ENCODE measurements at regions not wholly inside any gene's neighbourhood (a gene's known extent, or its start where the extent isn't known, plus 50 kb on each side); places are given as distances from the start of the nearest gene placed in this dataset.

DNA sequence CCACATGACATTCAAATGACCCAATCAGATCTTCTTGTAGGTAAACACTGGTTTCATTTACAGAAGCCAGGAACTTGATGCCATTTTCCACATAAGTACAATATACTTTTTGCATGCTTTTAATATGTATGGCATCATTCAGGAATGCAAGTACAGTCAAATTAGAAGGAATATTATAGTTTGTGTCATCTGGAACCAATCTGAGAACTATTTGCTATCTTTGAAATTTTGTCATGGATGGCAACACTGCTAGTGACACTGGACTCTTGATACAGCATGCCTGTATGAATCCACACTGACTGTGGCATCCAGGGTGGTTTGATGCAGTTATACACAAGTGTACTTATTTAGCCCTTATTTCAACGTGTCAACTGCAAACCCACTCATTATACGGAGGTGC is 141.6 kb downstream of the EBLN2 start:
- H3K4me3 ChIP-seq (ENCODE audit: low read length): no peak overlapping the region
- DNase-seq (ENCODE audit: low read depth): no peak
- TF ChIP-seq, protein P1, sequence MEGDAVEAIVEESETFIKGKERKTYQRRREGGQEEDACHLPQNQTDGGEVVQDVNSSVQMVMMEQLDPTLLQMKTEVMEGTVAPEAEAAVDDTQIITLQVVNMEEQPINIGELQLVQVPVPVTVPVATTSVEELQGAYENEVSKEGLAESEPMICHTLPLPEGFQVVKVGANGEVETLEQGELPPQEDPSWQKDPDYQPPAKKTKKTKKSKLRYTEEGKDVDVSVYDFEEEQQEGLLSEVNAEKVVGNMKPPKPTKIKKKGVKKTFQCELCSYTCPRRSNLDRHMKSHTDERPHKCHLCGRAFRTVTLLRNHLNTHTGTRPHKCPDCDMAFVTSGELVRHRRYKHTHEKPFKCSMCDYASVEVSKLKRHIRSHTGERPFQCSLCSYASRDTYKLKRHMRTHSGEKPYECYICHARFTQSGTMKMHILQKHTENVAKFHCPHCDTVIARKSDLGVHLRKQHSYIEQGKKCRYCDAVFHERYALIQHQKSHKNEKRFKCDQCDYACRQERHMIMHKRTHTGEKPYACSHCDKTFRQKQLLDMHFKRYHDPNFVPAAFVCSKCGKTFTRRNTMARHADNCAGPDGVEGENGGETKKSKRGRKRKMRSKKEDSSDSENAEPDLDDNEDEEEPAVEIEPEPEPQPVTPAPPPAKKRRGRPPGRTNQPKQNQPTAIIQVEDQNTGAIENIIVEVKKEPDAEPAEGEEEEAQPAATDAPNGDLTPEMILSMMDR (IDR thresholded peaks at IDR 0.05; ENCODE audit: insufficient read depth, low read depth, low read length, missing control alignments): no peak

DNA sequence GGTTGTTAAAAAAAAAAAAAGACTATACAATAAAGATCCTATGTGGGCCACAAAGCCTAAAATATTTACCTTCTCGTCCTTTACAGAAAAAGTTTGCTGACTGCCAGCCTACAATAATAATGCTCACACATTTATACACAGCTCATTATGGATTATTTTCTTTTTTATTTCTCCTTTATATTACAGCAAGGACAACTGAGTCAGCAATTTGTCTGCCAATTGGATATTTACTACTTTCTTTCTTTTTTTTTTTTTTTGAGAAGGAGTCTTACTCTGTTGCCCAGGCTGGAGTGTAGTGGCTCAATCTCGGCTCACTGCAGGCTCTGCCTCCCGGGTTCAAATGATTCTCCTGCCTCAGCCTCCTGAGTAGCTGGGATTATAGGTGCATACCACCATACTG is 142.2 kb downstream of the EBLN2 start:
- H3K4me3 ChIP-seq (ENCODE audit: low read length): no peak overlapping the region
- TF ChIP-seq, protein P1 (IDR thresholded peaks at IDR 0.05; ENCODE audit: insufficient read depth, low read depth, low read length, missing control alignments): no peak
- no peak for DNase-seq (ENCODE audit: low read depth)

DNA sequence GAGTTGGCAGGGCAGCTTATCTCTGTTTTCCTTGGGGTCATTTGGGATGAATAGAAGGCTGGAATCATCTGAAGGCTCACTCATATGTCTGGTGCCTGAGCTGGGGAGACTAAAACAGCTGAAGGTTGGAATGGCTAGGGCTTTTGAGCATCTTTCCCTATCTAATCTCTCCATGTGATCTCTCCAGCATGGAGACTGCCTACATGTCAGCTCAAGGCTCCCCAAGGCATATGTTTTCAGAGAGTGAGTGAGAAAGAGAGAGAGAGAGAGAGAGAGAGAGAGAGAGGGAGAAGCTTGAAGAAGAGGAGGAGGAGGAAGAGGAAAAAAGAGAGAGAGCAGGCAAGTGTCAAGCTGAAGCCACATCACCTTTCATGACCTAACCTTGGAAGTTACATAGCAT is 143.4 kb downstream of the EBLN2 start:
- TF ChIP-seq, protein P1 (IDR thresholded peaks at IDR 0.05; ENCODE audit: insufficient read depth, low read depth, low read length, missing control alignments): no peak
- no peak overlapping the region for H3K4me3 ChIP-seq (ENCODE audit: low read length)
- no peak for DNase-seq (ENCODE audit: low read depth)

DNA sequence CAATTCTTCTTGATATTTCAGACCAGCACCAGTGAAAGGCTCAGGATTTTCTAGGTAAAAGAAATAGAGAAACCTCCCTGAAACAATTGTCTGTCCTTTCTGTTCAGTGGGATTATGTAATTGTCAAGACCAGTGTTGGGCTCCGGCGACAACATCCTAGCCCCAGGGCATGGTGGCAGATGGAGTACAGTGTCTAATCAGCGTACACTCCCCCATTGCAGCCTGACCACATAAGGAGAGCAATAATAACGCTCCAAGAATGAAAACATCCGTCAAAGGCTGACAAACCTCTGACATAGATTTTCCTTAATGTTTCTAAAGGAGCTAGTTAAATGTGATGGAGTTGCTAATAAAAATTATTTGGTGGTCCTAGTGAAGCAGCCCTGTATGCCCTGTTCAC is 144.6 kb downstream of the EBLN2 start:
- no peak for DNase-seq (ENCODE audit: low read depth)
- no peak overlapping the region for H3K4me3 ChIP-seq (ENCODE audit: low read length)
- TF ChIP-seq, protein P1 (IDR thresholded peaks at IDR 0.05; ENCODE audit: insufficient read depth, low read depth, low read length, missing control alignments): no peak

DNA sequence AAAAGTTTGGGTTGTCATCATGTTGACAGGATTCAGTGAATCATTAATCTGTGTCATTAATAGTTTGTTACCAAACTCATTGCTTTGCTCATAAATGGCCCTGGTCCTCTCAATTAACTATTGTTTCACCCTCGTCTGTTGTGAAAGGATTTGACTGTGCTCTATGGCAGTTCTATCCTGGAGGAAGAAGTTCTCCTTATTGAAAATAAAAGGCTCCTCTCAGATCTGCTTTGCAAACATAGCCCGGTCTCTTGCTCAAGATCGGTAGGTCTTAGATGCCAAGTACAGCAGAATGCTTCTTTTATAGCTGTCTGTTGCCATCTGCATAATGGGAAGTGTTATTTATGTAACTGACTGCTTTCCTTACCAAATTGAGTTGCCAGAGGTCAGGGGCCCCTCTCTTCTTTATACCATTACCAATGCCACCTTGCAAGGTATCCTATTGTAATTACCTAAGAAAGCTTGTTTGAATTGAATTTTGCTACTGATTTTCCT is 146.5 kb downstream of the EBLN2 start:
- no peak overlapping the region for H3K4me3 ChIP-seq (ENCODE audit: low read length)
- no peak for DNase-seq (ENCODE audit: low read depth)
- TF ChIP-seq, protein P1 (IDR thresholded peaks at IDR 0.05; ENCODE audit: insufficient read depth, low read depth, low read length, missing control alignments): no peak

DNA sequence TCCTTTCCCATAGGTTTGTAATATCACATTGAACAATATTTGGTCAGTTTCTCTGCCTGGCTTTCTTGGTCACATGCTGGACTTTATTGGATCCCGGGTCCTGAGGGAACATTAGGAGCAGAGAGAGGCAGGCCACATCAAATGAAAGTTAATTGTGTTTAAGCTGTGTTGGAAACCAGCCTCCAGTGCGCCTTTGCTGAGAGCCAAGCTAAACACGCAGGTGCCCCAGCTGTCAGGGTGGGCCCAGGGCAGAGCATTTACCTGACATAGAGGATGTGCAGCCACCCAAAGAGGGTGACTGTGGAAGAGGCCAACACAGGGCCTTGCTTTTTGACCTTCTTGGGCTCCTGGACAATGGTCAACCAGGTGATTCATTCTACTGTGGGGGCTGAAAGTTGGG is 149.3 kb downstream of the EBLN2 start:
- H3K4me3 ChIP-seq (ENCODE audit: low read length): no peak overlapping the region
- DNase-seq (ENCODE audit: low read depth): no peak
- TF ChIP-seq, protein P1 (IDR thresholded peaks at IDR 0.05; ENCODE audit: insufficient read depth, low read depth, low read length, missing control alignments): no peak

DNA sequence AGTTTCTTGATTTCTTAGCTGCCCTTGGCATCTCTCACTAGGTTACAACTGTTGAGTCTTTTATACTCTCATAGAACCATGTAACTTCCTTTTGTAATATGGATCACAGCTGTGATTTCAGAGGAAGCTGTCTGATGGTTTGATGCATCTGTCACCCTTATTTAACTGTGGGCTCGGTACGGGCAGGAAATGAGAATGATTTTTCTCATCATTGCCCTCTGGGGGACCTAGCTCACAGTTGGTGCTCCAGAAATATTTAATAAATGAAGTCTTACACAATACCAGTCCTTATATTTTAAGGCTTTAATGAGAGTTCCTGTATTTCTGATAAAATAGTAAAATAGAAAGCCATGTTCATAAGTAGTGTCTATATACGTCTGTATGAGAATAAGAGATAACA is 151.2 kb downstream of the EBLN2 start:
- H3K4me3 ChIP-seq (ENCODE audit: low read length): no peak overlapping the region
- TF ChIP-seq, protein P1 (IDR thresholded peaks at IDR 0.05; ENCODE audit: insufficient read depth, low read depth, low read length, missing control alignments): no peak
- no peak for DNase-seq (ENCODE audit: low read depth)
